Testis (tissue), 2 donors: ENCODE measurements at regions not wholly inside any gene's neighbourhood (a gene's known extent, or its start where the extent isn't known, plus 50 kb on each side); places are given as distances from the start of the nearest gene placed in this dataset.
"Not testable (repeated sequence)": the region's sequence is repeated elsewhere in the genome, so short reads cannot be mapped to it uniquely, and the experiment has no call there.

Experiments used
- DNase-seq: peaks from one replicate; pipeline ENCODE4 v3.0.0-alpha.2; 2019
- H3K27ac ChIP-seq, 2 donors: fragments of 200-600 bp; sonication (generic); one replicate each; pipeline ENCODE4 v1.5.1; 2019
- H3K27me3 ChIP-seq: fragments of 200-600 bp; sonication (generic); one replicate; pipeline ENCODE4 v1.5.1; 2019
- H3K36me3 ChIP-seq: fragments of 200-600 bp; sonication (generic); one replicate; pipeline ENCODE4 v1.5.1; 2017; ENCODE audit warnings: low read depth; ENCODE audit errors: missing control alignments
- H3K4me1 ChIP-seq: fragments of 200-600 bp; sonication (generic); one replicate; pipeline ENCODE4 v1.5.1; 2019
- H3K4me3 ChIP-seq, 2 donors: fragments of 200-600 bp; sonication (generic); one replicate each; pipeline ENCODE4 v1.5.1; 2017 to 2019
- H3K9me3 ChIP-seq: fragments of 200-600 bp; sonication (generic); one replicate; pipeline ENCODE4 v1.5.1; 2017
- CTCF ChIP-seq, 3 experiments: fragments of 450-650 bp in 2 of 3; fragments of 200-600 bp in 1 of 3; sonication (generic) in 1 of 3; IDR thresholded peaks; one replicate each; pipeline ENCODE4 v1.5.1; 2016 to 2019; ENCODE audit warnings: antibody characterized with exemption in 3 of 3, mild to moderate bottlenecking in 2 of 3, moderate library complexity in 1 of 3
- POLR2A ChIP-seq: fragments of 450-650 bp; IDR thresholded peaks from one replicate; pipeline ENCODE4 v1.6.1; 2017; ENCODE audit warnings: antibody characterized with exemption, mild to moderate bottlenecking, moderate library complexity
- WGBS, 2 donors: methylation state at CpG; one replicate each; pipeline ENCODE4 v1.1.5; 2018; 5-methylcytosine and 5-hydroxymethylcytosine counted together
- intact Hi-C: fragments of 100-400 bp; cut with DNase I; formaldehyde crosslinking; loops from one replicate; pipeline ENCODE4 v1.15.1; 2023; ENCODE audit warnings: low total_unique reads

- intact Hi-C loops: no loop called here
- H3K9me3 ChIP-seq: no peaks in the 10 kb centered on the region
- TF ChIP-seq CTCF (IDR thresholded peaks at IDR 0.05): no peak
- no peak for TF ChIP-seq POLR2A
- no peaks in the 10 kb centered on the region for H3K4me1 ChIP-seq
- WGBS, 2 donors: 59 to 68% methylated on average over 2 of the region's 2 CpGs
- no peak overlapping the region for H3K27ac ChIP-seq
- no peaks in the 10 kb centered on the region for H3K27me3 ChIP-seq
- no peaks in the 10 kb centered on the region for H3K36me3 ChIP-seq
- DNase-seq: no peak
- H3K4me3 ChIP-seq: no peak overlapping the region
Observed at GRCh38 chr3:75224412-75224811, 439.7 kb upstream of the FRG2C start.

GRCh38 chr3:75232216-75232615, 431.9 kb upstream of the FRG2C start:
- intact Hi-C loops: no loop called here
- WGBS, 2 donors: 85 to 87% methylated on average over 1 of the region's 1 CpG
- Histone ChIP-seq H3K4me3 (no peak overlapping the region), H3K27me3 (no peaks in the 10 kb centered on the region), H3K9me3 (no peaks in the 10 kb centered on the region), H3K36me3 (no peaks in the 10 kb centered on the region), H3K4me1 (no peaks in the 10 kb centered on the region), H3K27ac (no peak overlapping the region)
- no peak for TF ChIP-seq CTCF (IDR thresholded peaks at IDR 0.05)
- no peak for TF ChIP-seq POLR2A
- DNase-seq: no peak

GRCh38 chr3:75235631-75236030, 428.5 kb upstream of the FRG2C start:
- TF ChIP-seq CTCF (IDR thresholded peaks at IDR 0.05): no peak
- no peak for TF ChIP-seq POLR2A
- H3K27ac ChIP-seq: no peak overlapping the region
- no peak overlapping the region for H3K4me3 ChIP-seq
- H3K4me1 ChIP-seq: no peaks in the 10 kb centered on the region
- no peaks in the 10 kb centered on the region for H3K36me3 ChIP-seq
- H3K27me3 ChIP-seq: no peaks in the 10 kb centered on the region
- no peaks in the 10 kb centered on the region for H3K9me3 ChIP-seq
- DNase-seq: no peak
- intact Hi-C loops: no loop called here
- 83 to 93% methylated on average over 4 of the region's 4 CpGs for WGBS, 2 donors

GRCh38 chr3:75237053-75237452, 427.1 kb upstream of the FRG2C start:
- no peak for TF ChIP-seq CTCF (IDR thresholded peaks at IDR 0.05)
- TF ChIP-seq POLR2A: no peak
- Histone ChIP-seq H3K9me3 (no peaks in the 10 kb centered on the region), H3K27me3 (no peaks in the 10 kb centered on the region), H3K4me3 (no peak overlapping the region), H3K4me1 (no peaks in the 10 kb centered on the region), H3K27ac (no peak overlapping the region), H3K36me3 (no peaks in the 10 kb centered on the region)
- intact Hi-C loops: no loop called here
- 90% methylated on average over 1 of the region's 1 CpG for WGBS, 2 donors
- no peak for DNase-seq

GRCh38 chr3:75237477-75237876, 426.7 kb upstream of the FRG2C start:
- intact Hi-C loops: no loop called here

GRCh38 chr3:75241226-75241962, 422.7 kb upstream of the FRG2C start:
- intact Hi-C loops: not testable (repeated sequence)

More at GRCh38 chr3:75237477-75237876, 426.7 kb upstream of the FRG2C start:
- Histone ChIP-seq H3K4me1 (no peaks in the 10 kb centered on the region), H3K27ac (no peak overlapping the region), H3K9me3 (no peaks in the 10 kb centered on the region), H3K4me3 (no peak overlapping the region), H3K36me3 (no peaks in the 10 kb centered on the region), H3K27me3 (no peaks in the 10 kb centered on the region)
- WGBS, 2 donors: 52 to 59% methylated on average over 3 of the region's 3 CpGs
- no peak for TF ChIP-seq CTCF (IDR thresholded peaks at IDR 0.05)
- TF ChIP-seq POLR2A: no peak
- DNase-seq: no peak

More at GRCh38 chr3:75241226-75241962, 422.7 kb upstream of the FRG2C start:
- H3K9me3 ChIP-seq, DNase-seq, H3K4me3 ChIP-seq, H3K4me1 ChIP-seq, H3K36me3 ChIP-seq, H3K27me3 ChIP-seq, H3K27ac ChIP-seq: not testable (repeated sequence)
- WGBS, 2 donors: 58 to 70% methylated on average over 5 of the region's 5 CpGs
